ENCODE measurements at regions not wholly inside any gene's neighbourhood (a gene's known extent, or its start where the extent isn't known, plus 50 kb on each side); places are given as distances from the start of the nearest gene placed in this dataset.

GRCh38 chr12:83472350-83472749, 785.6 kb downstream of the TMTC2 start:
- Histone ChIP-seq H2AFZ (ENCODE audit: insufficient read depth, low read depth, low read length, poor library complexity, severe bottlenecking) (no peak overlapping the region), H3K79me2 (ENCODE audit: control insufficient read depth, insufficient read depth, low read length) (no peaks in the 10 kb centered on the region), H3K4me3 (ENCODE audit: control extremely low read depth in 1 of 5, extremely low read depth in 1 of 5, insufficient read depth in 1 of 5, low read depth in 2 of 5, low read length in 4 of 5) (no peak overlapping the region), H3K4me1 (ENCODE audit: control insufficient read depth in 2 of 2, insufficient read depth in 2 of 2, low read length in 2 of 2) (no peaks in the 10 kb centered on the region), H3K9ac (ENCODE audit: low read length) (no peak overlapping the region), H3K27ac (ENCODE audit: low read length in 2 of 2) (no peak overlapping the region), H3K9me3 (ENCODE audit: control extremely low read depth in 1 of 3, control insufficient read depth in 2 of 3, insufficient read depth in 1 of 3, low read length in 2 of 3) (peaks cover 0 to 2% (median 0%) of the 10 kb centered on the region in 3 donors), H4K20me1 (ENCODE audit: control insufficient read depth, insufficient read depth, low read length, poor library complexity, severe bottlenecking) (no peaks in the 10 kb centered on the region), H3K27me3 (replicated peaks in 1 of 4; ENCODE audit: control extremely low read depth in 1 of 4, control insufficient read depth in 3 of 4, insufficient read depth in 4 of 4, low read length in 3 of 4) (no peaks in the 10 kb centered on the region), H3K4me2 (replicated peaks; ENCODE audit: low read depth, low read length, poor library complexity, severe bottlenecking) (no peak overlapping the region), H3K36me3 (replicated peaks in 1 of 2; ENCODE audit: control extremely low read depth in 1 of 2, control insufficient read depth in 1 of 2, extremely low read depth in 1 of 2, insufficient read depth in 2 of 2, low read length in 1 of 2) (no peaks in the 10 kb centered on the region)
- Mint-ChIP-seq H3K4me3 (no peak overlapping the region), H3K9me3 (ENCODE audit: insufficient read depth) (no peaks in the 10 kb centered on the region), H3K27me3 (no peaks in the 10 kb centered on the region), H3K27ac (no peak overlapping the region), H3K4me1 (no peaks in the 10 kb centered on the region)
- DNase-seq (no peak), ATAC-seq (ENCODE audit: low read depth) (no peak)
- ChIA-PET POLR2A (no interaction called here), CTCF (no interaction called here)
- 82% methylated on average over 3 of the region's 4 CpGs for WGBS (ENCODE audit: insufficient coverage)
- TF ChIP-seq, protein P1, sequence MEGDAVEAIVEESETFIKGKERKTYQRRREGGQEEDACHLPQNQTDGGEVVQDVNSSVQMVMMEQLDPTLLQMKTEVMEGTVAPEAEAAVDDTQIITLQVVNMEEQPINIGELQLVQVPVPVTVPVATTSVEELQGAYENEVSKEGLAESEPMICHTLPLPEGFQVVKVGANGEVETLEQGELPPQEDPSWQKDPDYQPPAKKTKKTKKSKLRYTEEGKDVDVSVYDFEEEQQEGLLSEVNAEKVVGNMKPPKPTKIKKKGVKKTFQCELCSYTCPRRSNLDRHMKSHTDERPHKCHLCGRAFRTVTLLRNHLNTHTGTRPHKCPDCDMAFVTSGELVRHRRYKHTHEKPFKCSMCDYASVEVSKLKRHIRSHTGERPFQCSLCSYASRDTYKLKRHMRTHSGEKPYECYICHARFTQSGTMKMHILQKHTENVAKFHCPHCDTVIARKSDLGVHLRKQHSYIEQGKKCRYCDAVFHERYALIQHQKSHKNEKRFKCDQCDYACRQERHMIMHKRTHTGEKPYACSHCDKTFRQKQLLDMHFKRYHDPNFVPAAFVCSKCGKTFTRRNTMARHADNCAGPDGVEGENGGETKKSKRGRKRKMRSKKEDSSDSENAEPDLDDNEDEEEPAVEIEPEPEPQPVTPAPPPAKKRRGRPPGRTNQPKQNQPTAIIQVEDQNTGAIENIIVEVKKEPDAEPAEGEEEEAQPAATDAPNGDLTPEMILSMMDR (IDR thresholded peaks at IDR 0.05) = no peak
- no peak for TF ChIP-seq EZH2 (IDR thresholded peaks at IDR 0.05; ENCODE audit: borderline replicate concordance, insufficient read depth, low read depth, low read length, poor library complexity, severe bottlenecking)
- intact Hi-C loops (cut with micrococcal nuclease) = no loop called here

DNA sequence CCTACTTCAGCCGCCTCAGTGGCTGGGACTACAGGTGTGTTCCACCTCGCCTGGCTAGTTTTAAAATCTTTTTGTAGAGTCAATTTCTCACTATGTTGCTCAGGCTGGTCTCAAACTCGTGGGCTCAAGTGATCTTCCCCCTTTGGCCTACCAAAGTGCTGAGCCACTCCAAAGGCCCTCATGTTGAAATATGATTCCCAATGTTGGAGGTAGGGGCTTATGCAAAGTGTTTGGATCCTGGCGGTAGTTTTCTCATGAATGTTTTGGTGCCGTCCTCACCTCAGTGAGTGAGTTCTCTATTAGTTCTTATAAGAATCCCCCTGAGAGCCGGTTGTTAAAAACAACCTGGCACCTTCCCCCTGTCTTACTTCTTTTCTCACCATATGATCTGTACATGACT, 784.6 kb downstream of the TMTC2 start:
- no peak overlapping the region for H2AFZ ChIP-seq (ENCODE audit: insufficient read depth, low read depth, low read length, poor library complexity, severe bottlenecking)
- Mint-ChIP-seq H3K4me3 (no peak overlapping the region), H3K27ac (no peak overlapping the region), H3K4me1 (no peaks in the 10 kb centered on the region), H3K27me3 (no peaks in the 10 kb centered on the region), H3K9me3 (ENCODE audit: insufficient read depth) (no peaks in the 10 kb centered on the region)
- ATAC-seq (ENCODE audit: low read depth) (no peak), DNase-seq (no peak)
- no peak overlapping the region for H3K4me2 ChIP-seq (replicated peaks; ENCODE audit: low read depth, low read length, poor library complexity, severe bottlenecking)
- no CpG with 5 or more reads among the region's 6 CpGs for WGBS (ENCODE audit: insufficient coverage)
- no peaks in the 10 kb centered on the region for H3K79me2 ChIP-seq (ENCODE audit: control insufficient read depth, insufficient read depth, low read length)
- intact Hi-C loops (cut with micrococcal nuclease) = no loop called here
- H3K27me3 ChIP-seq (replicated peaks in 1 of 4; ENCODE audit: control extremely low read depth in 1 of 4, control insufficient read depth in 3 of 4, insufficient read depth in 4 of 4, low read length in 3 of 4) = no peaks in the 10 kb centered on the region
- H4K20me1 ChIP-seq (ENCODE audit: control insufficient read depth, insufficient read depth, low read length, poor library complexity, severe bottlenecking) = no peaks in the 10 kb centered on the region
- no peak overlapping the region for H3K4me3 ChIP-seq (ENCODE audit: control extremely low read depth in 1 of 5, extremely low read depth in 1 of 5, insufficient read depth in 1 of 5, low read depth in 2 of 5, low read length in 4 of 5)
- no peaks in the 10 kb centered on the region for H3K4me1 ChIP-seq (ENCODE audit: control insufficient read depth in 2 of 2, insufficient read depth in 2 of 2, low read length in 2 of 2)
- no peak overlapping the region for H3K9ac ChIP-seq (ENCODE audit: low read length)
- no peak overlapping the region for H3K27ac ChIP-seq (ENCODE audit: low read length in 2 of 2)
- TF ChIP-seq, protein P1 (IDR thresholded peaks at IDR 0.05) = no peak
- no peak for TF ChIP-seq EZH2 (IDR thresholded peaks at IDR 0.05; ENCODE audit: borderline replicate concordance, insufficient read depth, low read depth, low read length, poor library complexity, severe bottlenecking)
- CTCF ChIA-PET = no interaction called here
- POLR2A ChIA-PET = no interaction called here
- no peaks in the 10 kb centered on the region for H3K36me3 ChIP-seq (replicated peaks in 1 of 2; ENCODE audit: control extremely low read depth in 1 of 2, control insufficient read depth in 1 of 2, extremely low read depth in 1 of 2, insufficient read depth in 2 of 2, low read length in 1 of 2)
- peaks cover 0 to 2% (median 0%) of the 10 kb centered on the region in 3 donors for H3K9me3 ChIP-seq (ENCODE audit: control extremely low read depth in 1 of 3, control insufficient read depth in 2 of 3, insufficient read depth in 1 of 3, low read length in 2 of 3)

All from B cell (primary cell).